Inflammatory macrophage treated with lipopolysaccharide for 1 hour (primary cell): ENCODE measurements at regions not wholly inside any gene's neighbourhood (a gene's known extent, or its start where the extent isn't known, plus 50 kb on each side); places are given as distances from the start of the nearest gene placed in this dataset.

Source experiments
- DNase-seq, 2 donors: peaks; one replicate each; pipeline ENCODE4 v3.0.0-alpha.2; 2020 to 2022

- DNase-seq: no peak
Observed at GRCh38 chr11:11755871-11756270, 85.9 kb upstream of the USP47 start.

GRCh38 chr11:11752679-11753078, 89.1 kb upstream of the USP47 start:
- no peak for DNase-seq

GRCh38 chr11:11750017-11750878, 91.5 kb upstream of the USP47 start:
- DNase-seq: no peak

GRCh38 chr11:11748706-11749365, 92.9 kb upstream of the USP47 start:
- DNase-seq: no peak

GRCh38 chr11:11747570-11747969, 94.2 kb upstream of the USP47 start:
- no peak for DNase-seq

- no peak for DNase-seq
Observed at GRCh38 chr11:11746449-11746848, 95.3 kb upstream of the USP47 start.

- DNase-seq: no peak
Observed at GRCh38 chr11:11743216-11743615, 98.6 kb upstream of the USP47 start.

GRCh38 chr11:11742486-11742885, 99.3 kb upstream of the USP47 start:
- DNase-seq: no peak

GRCh38 chr11:11740836-11741235, 100.9 kb upstream of the USP47 start:
- DNase-seq: no peak

- DNase-seq: no peak
Observed at GRCh38 chr11:11740073-11740702, 101.6 kb upstream of the USP47 start.

GRCh38 chr11:11738370-11738769, 103.4 kb upstream of the USP47 start:
- DNase-seq: no peak

- no peak for DNase-seq
Observed at GRCh38 chr11:11735586-11735985, 106.2 kb upstream of the USP47 start.

- no peak for DNase-seq
Observed at GRCh38 chr11:11733246-11733747, 108.5 kb upstream of the USP47 start.

- no peak for DNase-seq
Observed at GRCh38 chr11:11732116-11732515, 109.7 kb upstream of the USP47 start.

GRCh38 chr11:11731311-11732083, 109.7 kb upstream of the GALNT18 start:
- DNase-seq: peak in 1 of 2 donors; percentile 6

- DNase-seq: no peak
Observed at GRCh38 chr11:11728386-11728785, 106.6 kb upstream of the GALNT18 start.

- no peak for DNase-seq
Observed at GRCh38 chr11:11725438-11725837, 103.6 kb upstream of the GALNT18 start.

GRCh38 chr11:11724994-11725393, 103.2 kb upstream of the GALNT18 start:
- no peak for DNase-seq

- no peak for DNase-seq
Observed at GRCh38 chr11:11722861-11723260, 101.1 kb upstream of the GALNT18 start.

- no peak for DNase-seq
Observed at GRCh38 chr11:11722246-11722645, 100.4 kb upstream of the GALNT18 start.

GRCh38 chr11:11718511-11718910, 96.7 kb upstream of the GALNT18 start:
- DNase-seq: no peak

- no peak for DNase-seq
Observed at GRCh38 chr11:11717064-11717725, 95.4 kb upstream of the GALNT18 start.
